H9 (cell line): ENCODE measurements at regions not wholly inside any gene's neighbourhood (a gene's known extent, or its start where the extent isn't known, plus 50 kb on each side); places are given as distances from the start of the nearest gene placed in this dataset.

Source experiments
- DNase-seq: peaks from one replicate; pipeline ENCODE4 v3.0.0-alpha.2; 2017
- H2AFZ ChIP-seq: one replicate; pipeline ENCODE4 v1.6.1; 2013; ENCODE audit warnings: mild to moderate bottlenecking, low read length, control low read depth, moderate library complexity
- H2AK5ac ChIP-seq: 2 replicates; pipeline ENCODE4 v1.6.1; 2013; ENCODE audit warnings: low read length, control low read depth, mixed read lengths; ENCODE audit not compliant: insufficient read length
- H2BK120ac ChIP-seq: one replicate; pipeline ENCODE4 v1.6.1; 2013; ENCODE audit warnings: low read depth, mild to moderate bottlenecking, low read length, control low read depth, inconsistent platforms; ENCODE audit not compliant: poor library complexity, severe bottlenecking
- H2BK12ac ChIP-seq: 2 replicates; pipeline ENCODE4 v1.6.1; 2013; ENCODE audit warnings: low read length, control low read depth, mixed read lengths, low read depth; ENCODE audit not compliant: insufficient read length
- H2BK15ac ChIP-seq: 2 replicates; pipeline ENCODE4 v1.6.1; 2013; ENCODE audit warnings: low read depth, low read length, control low read depth
- H2BK20ac ChIP-seq: one replicate; pipeline ENCODE4 v1.6.1; 2013; ENCODE audit warnings: low read depth, mild to moderate bottlenecking, low read length, control low read depth, inconsistent platforms; ENCODE audit not compliant: poor library complexity, severe bottlenecking
- H2BK5ac ChIP-seq: 2 replicates; pipeline ENCODE4 v1.6.1; 2013; ENCODE audit warnings: low read length, control low read depth, mixed read lengths; ENCODE audit not compliant: insufficient read length
- H3K14ac ChIP-seq: 2 replicates; pipeline ENCODE4 v1.6.1; 2013; ENCODE audit warnings: low read length, control low read depth; ENCODE audit not compliant: insufficient read depth
- H3K18ac ChIP-seq: 2 replicates; pipeline ENCODE4 v1.6.1; 2013; ENCODE audit warnings: low read depth, mild to moderate bottlenecking, mixed read lengths, low read length, control low read depth; ENCODE audit not compliant: insufficient read length
- H3K23ac ChIP-seq: 2 replicates; pipeline ENCODE4 v1.6.1; 2013; ENCODE audit warnings: low read length, control low read depth, mixed read lengths, low read depth; ENCODE audit not compliant: insufficient read length
- H3K23me2 ChIP-seq: 2 replicates; pipeline ENCODE4 v1.6.1; 2013; ENCODE audit warnings: low read depth, mild to moderate bottlenecking, mixed read lengths, low read length, control low read depth; ENCODE audit not compliant: insufficient read length, poor library complexity, severe bottlenecking
- H3K27ac ChIP-seq: 2 replicates; pipeline ENCODE4 v1.5.1; 2013; ENCODE audit warnings: low read length, control low read depth, mixed read lengths, low read depth; ENCODE audit not compliant: insufficient read length
- H3K27me3 ChIP-seq: 2 replicates; pipeline ENCODE4 v1.6.1; 2013; ENCODE audit warnings: low read length, control low read depth, inconsistent platforms; ENCODE audit not compliant: insufficient read depth
- H3K4ac ChIP-seq: 2 replicates; pipeline ENCODE4 v1.6.1; 2013; ENCODE audit warnings: low read depth, mild to moderate bottlenecking, control low read depth, inconsistent platforms, low read length, moderate library complexity
- H3K4me1 ChIP-seq: 2 replicates; pipeline ENCODE4 v1.6.1; 2013; ENCODE audit warnings: low read length, control low read depth, inconsistent platforms; ENCODE audit not compliant: insufficient read depth
- H3K4me2 ChIP-seq: 2 replicates; pipeline ENCODE4 v1.6.1; 2013; ENCODE audit warnings: low read length, control low read depth, mixed read lengths; ENCODE audit not compliant: insufficient read length, insufficient read depth
- H3K56ac ChIP-seq: 2 replicates; pipeline ENCODE4 v1.6.1; 2013; ENCODE audit warnings: low read depth, mild to moderate bottlenecking, mixed read lengths, low read length, control low read depth; ENCODE audit not compliant: insufficient read length
- H3K79me1 ChIP-seq: 2 replicates; pipeline ENCODE4 v1.6.1; 2013; ENCODE audit warnings: low read depth, mild to moderate bottlenecking, moderate library complexity, low read length, control low read depth, inconsistent platforms; ENCODE audit not compliant: insufficient read depth, poor library complexity, severe bottlenecking
- H3K79me2 ChIP-seq: 2 replicates; pipeline ENCODE4 v1.6.1; 2013; ENCODE audit warnings: low read length, control low read depth, inconsistent platforms; ENCODE audit not compliant: insufficient read depth
- H3K9ac ChIP-seq: 2 replicates; pipeline ENCODE4 v1.6.1; 2013; ENCODE audit warnings: low read length, control low read depth, mixed read lengths; ENCODE audit not compliant: insufficient read length; ENCODE audit errors: extremely low read depth
- H3K9me3 ChIP-seq: one replicate; pipeline ENCODE4 v1.6.1; 2013; ENCODE audit warnings: low read depth, low read length, inconsistent platforms; ENCODE audit not compliant: control insufficient read depth
- H3T11ph ChIP-seq: one replicate; pipeline ENCODE4 v1.6.1; 2013; ENCODE audit warnings: mild to moderate bottlenecking, low read length, control low read depth, inconsistent platforms
- H4K20me1 ChIP-seq: one replicate; pipeline ENCODE4 v1.6.1; 2013; ENCODE audit not compliant: control insufficient read depth, insufficient read length, insufficient read depth
- H4K5ac ChIP-seq: 2 replicates; pipeline ENCODE4 v1.6.1; 2013; ENCODE audit warnings: low read depth, mild to moderate bottlenecking, mixed read lengths, low read length, control low read depth; ENCODE audit not compliant: insufficient read length
- H4K8ac ChIP-seq: replicated peaks from 2 replicates; pipeline ENCODE4 v1.6.1; 2013; ENCODE audit warnings: low read length, control low read depth, mixed read lengths, low read depth; ENCODE audit not compliant: insufficient read length
- H4K91ac ChIP-seq: 2 replicates; pipeline ENCODE4 v1.6.1; 2013; ENCODE audit warnings: low read depth, mild to moderate bottlenecking, moderate library complexity, mixed read lengths, low read length, control low read depth; ENCODE audit not compliant: insufficient read length
- H3K27ac Mint-ChIP-seq, 3 experiments: 2 replicates in 2 of 3; 3 replicates in 1 of 3; pipeline ENCODE4 v1.8.0; 2020 to 2021; ENCODE audit warnings: mixed read lengths in 3 of 3, mild to moderate bottlenecking in 1 of 3, moderate library complexity in 1 of 3
- H3K27me3 Mint-ChIP-seq: 2 replicates; pipeline ENCODE4 v1.8.0; 2021; ENCODE audit warnings: low read depth, mild to moderate bottlenecking, moderate library complexity, mixed read lengths
- H3K36me3 Mint-ChIP-seq, 3 experiments: 2 replicates in 2 of 3; 3 replicates in 1 of 3; pipeline ENCODE4 v1.8.0; 2020 to 2021; ENCODE audit warnings: low read depth in 3 of 3, mixed read lengths in 3 of 3; ENCODE audit not compliant: insufficient read depth in 1 of 3
- H3K4me1 Mint-ChIP-seq, 2 experiments: 2 replicates each; pipeline ENCODE4 v1.8.0; 2020; ENCODE audit warnings: mixed read lengths in 2 of 2
- H3K4me3 Mint-ChIP-seq, 2 experiments: 2 replicates in 1 of 2; 3 replicates in 1 of 2; pipeline ENCODE4 v1.8.0; 2020 to 2021; ENCODE audit warnings: mild to moderate bottlenecking in 2 of 2, mixed read lengths in 2 of 2, moderate library complexity in 1 of 2
- H3K9me3 Mint-ChIP-seq, 2 experiments: 2 replicates in 1 of 2; 3 replicates in 1 of 2; pipeline ENCODE4 v1.8.0; 2020; ENCODE audit warnings: mild to moderate bottlenecking in 2 of 2, mixed read lengths in 2 of 2, moderate library complexity in 1 of 2
- WGBS: extraction: QIAGEN DNeasy Blood & Tissue Kit; methylation state at CpG from one replicate; pipeline ENCODE4 v1.1.7; 2013; ENCODE audit warnings: missing lambda C conversion rate, low lambda C conversion rate, mixed read lengths; ENCODE audit not compliant: insufficient read length; ENCODE audit errors: extremely low coverage; 5-methylcytosine and 5-hydroxymethylcytosine counted together
- TF ChIP-seq, protein P1 (sequence below): fragments of 200-600 bp; sonication (generic); conservative IDR thresholded peaks from 3 replicates; pipeline ENCODE4 v1.8.0; 2021; ENCODE audit warnings: antibody characterized with exemption, mild to moderate bottlenecking

DNA sequence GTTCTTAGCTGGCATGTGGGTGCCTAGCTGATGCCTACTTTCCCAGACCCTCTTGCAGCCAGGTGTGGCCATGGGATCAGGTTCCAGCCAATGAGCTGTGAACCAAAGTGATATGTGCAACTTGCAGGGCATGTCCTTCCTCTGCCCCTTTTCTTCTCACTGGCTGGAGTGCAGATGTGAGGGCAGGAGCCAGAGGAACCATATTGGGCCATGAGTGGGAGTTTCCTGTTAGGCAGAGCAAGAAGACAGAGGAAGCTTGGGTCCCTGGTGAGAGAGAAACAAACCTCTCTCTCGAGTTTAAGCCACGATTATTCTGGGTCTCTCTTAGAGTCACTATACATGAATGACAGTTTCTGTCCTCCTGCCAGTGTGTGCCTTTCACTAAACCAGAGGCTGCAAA, 120.4 kb upstream of the STX18 start:
- Histone ChIP-seq H4K5ac (no peak overlapping the region), H2BK20ac (no peak overlapping the region), H3K23ac (peak overlapping the region; percentile 11), H3K56ac (no peak overlapping the region), H4K91ac (no peak overlapping the region), H3K23me2 (no peaks in the 10 kb centered on the region), H2AK5ac (no peak overlapping the region), H3T11ph (no peak overlapping the region), H3K27me3 (no peaks in the 10 kb centered on the region), H3K4ac (no peak overlapping the region), H3K27ac (no peak overlapping the region), H3K18ac (no peak overlapping the region), H4K8ac (no peak overlapping the region), H3K9ac (no peak overlapping the region), H4K20me1 (no peaks in the 10 kb centered on the region), H3K14ac (no peak overlapping the region), H3K79me1 (no peaks in the 10 kb centered on the region), H3K9me3 (no peaks in the 10 kb centered on the region), H2BK5ac (no peak overlapping the region), H2BK15ac (no peak overlapping the region), H3K4me1 (peaks cover 9% of the 10 kb centered on the region; the same call in 1 of the 2 replicates), H2BK12ac (no peak overlapping the region), H2AFZ (no peak overlapping the region), H3K4me2 (no peak overlapping the region), H3K79me2 (no peaks in the 10 kb centered on the region), H2BK120ac (no peak overlapping the region)
- Mint-ChIP-seq H3K27me3 (peaks cover 2% of the 10 kb centered on the region; the same call in 1 of the 2 replicates), H3K27ac (peak overlapping the region in 1 of 3 experiments; percentile 38; a peak in 1 of 7 replicates), H3K4me1 (peaks cover 31% of the 10 kb centered on the region in 2 experiments), H3K36me3 (peaks cover 4 to 9% (median 4%) of the 10 kb centered on the region in 3 experiments; a peak in 5 of 7 replicates), H3K4me3 (no peak overlapping the region), H3K9me3 (no peaks in the 10 kb centered on the region)
- DNase-seq: no peak
- TF ChIP-seq, protein P1, sequence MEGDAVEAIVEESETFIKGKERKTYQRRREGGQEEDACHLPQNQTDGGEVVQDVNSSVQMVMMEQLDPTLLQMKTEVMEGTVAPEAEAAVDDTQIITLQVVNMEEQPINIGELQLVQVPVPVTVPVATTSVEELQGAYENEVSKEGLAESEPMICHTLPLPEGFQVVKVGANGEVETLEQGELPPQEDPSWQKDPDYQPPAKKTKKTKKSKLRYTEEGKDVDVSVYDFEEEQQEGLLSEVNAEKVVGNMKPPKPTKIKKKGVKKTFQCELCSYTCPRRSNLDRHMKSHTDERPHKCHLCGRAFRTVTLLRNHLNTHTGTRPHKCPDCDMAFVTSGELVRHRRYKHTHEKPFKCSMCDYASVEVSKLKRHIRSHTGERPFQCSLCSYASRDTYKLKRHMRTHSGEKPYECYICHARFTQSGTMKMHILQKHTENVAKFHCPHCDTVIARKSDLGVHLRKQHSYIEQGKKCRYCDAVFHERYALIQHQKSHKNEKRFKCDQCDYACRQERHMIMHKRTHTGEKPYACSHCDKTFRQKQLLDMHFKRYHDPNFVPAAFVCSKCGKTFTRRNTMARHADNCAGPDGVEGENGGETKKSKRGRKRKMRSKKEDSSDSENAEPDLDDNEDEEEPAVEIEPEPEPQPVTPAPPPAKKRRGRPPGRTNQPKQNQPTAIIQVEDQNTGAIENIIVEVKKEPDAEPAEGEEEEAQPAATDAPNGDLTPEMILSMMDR: no peak
- no CpG with 5 or more reads among the region's 2 CpGs for WGBS
